GM19452 (cell line): ENCODE measurements at regions not wholly inside any gene's neighbourhood (a gene's known extent, or its start where the extent isn't known, plus 50 kb on each side); places are given as distances from the start of the nearest gene placed in this dataset.

Experiments used
- ATAC-seq: cut with Tn5 transposase; IDR thresholded peaks from one replicate; pipeline ENCODE4 v1.9.1; 2021; ENCODE audit not compliant: unreplicated experiment

- ATAC-seq: no peak
These were observed 104.7 kb upstream of the E2F8 start for GRCh38 chr11:19345519-19345847.

GRCh38 chr11:19344661-19345518 is 104.1 kb upstream of the E2F8 start:
- ATAC-seq: no peak

DNA sequence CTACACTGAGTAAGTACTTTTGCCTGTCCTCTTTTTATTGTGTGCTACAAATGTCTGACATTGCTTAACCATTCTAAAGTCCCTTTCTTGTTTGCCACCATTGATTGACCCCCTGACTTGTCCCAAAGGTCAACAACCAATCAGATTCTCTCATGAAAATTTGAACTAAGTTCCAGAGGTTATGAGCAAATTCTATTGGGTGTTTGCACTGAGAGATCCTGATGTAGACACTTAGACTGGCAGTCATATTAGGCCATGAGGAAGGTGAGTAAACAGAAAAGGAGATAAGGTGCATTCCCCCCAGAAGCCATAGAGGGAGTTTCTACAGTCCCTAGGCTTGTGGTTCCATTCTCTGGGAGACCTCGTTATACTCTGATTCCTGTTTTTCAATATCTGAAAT is 101.3 kb upstream of the E2F8 start:
- no peak for ATAC-seq

DNA sequence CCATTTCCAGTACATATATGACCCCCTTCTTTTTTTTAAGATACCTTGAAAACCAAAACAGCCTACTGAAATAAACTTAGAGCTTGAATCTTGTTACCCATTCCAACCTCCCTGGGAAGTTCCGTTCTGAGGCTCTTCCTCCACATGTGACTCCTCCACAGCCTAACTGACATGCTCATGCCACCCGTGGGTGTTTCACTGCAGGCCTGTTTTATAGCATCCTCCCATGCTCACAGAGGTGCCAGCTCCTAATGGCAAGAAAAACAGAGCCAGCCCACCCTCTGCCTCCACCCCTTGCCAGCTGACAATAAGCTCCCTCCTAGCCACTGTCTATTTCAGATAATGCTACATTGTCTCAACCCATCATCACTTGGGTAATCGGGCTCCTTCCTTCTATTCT is 97.6 kb upstream of the E2F8 start:
- no peak for ATAC-seq

GRCh38 chr11:19337779-19338178 is 97.0 kb upstream of the E2F8 start:
- no peak for ATAC-seq

GRCh38 chr11:19336331-19336730 is 95.6 kb upstream of the E2F8 start:
- ATAC-seq: no peak

- ATAC-seq: peak; percentile 78
These were observed 91.7 kb upstream of the E2F8 start for GRCh38 chr11:19332476-19332875.

- ATAC-seq: no peak
These were observed 89.7 kb upstream of the E2F8 start for GRCh38 chr11:19330416-19330815.

DNA sequence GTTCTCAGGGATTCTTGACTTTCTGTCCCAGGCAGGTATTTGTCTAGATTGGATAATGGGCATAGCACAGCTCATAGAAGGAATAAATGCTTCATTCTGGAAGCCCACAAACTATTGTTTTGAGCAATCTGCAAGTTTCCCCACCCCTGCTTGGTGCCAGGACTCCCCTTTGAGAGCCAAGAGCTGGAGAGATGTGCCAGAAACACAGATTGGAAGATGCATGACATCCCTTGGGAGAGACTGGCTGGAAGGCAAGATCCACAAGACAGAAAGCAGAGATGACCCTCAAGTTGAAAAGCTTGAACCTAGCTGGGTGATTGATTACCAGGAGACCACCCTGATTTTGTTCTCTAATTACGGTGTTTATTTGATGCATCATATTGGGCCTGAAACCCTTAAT is 89.2 kb upstream of the E2F8 start:
- ATAC-seq: no peak

DNA sequence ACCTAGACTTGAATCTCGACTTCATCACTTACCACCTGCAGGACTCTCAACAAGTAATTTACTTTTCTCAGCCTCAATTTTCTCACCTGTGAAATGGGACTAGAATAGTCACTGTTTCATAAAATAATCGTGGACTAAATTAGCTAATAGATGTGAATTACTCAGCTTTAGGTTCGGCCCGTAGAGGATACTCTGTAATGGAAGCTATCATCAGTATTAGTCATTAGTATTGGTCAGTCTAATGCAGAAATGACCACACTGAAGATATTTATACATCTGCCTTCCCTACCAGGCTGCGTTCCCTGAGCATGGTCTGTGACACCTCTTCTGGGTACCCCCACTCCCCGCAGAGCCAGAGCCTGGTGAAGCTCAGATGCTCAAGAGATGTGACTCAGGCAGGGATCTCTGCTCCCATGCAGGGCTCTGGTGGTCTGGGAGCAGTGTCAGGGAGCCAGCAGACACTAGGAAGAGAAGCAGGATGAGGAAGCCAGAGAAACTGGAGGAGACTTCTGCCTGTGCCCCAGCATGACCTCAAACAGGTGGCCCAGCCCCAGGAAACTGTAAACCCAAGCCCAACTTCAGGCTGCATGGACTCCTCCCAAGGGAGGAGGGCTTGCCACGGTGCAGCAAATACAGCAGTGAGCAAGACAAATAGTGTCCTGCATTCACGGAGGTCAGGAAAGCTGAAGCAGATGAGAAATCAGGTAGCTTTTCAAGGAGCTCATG is 88.0 kb upstream of the E2F8 start:
- no peak for ATAC-seq

DNA sequence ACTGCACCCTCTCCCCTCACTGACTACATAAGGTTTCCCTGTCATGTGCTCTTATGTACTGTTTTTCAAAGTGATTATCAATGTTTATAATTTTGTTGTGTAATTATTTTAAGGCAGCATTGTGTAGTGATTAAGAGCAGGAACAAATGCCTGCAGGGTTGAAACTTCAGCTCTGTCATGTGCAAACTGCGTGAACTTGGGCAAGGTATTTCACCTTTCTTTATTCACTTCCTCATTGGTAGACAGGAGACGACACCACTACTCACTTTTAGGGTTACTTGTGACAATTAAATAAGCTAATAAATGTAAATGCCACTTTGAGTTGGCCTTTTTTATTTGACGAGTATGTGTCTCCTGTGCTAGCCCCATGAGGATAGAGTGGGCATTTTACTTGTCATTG is 86.5 kb upstream of the E2F8 start:
- ATAC-seq: no peak

DNA sequence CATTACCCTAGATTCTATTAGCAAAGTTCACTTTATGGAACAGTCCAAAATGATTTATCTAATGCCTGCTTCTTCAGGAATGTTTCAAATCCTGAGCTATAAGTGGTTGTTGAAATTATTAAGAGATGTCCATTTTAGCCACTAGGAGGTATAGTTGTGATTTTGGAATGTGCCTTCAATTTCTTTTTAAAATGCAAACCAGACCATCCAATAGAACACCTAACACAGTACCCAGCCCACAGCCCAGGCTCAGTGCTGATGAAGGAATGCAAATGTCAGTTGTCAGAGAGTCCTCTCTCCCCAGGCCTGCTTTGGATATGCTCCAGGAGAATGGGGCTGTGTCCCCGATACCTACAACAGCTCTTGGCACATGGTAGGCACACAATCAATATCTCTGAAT is 85.8 kb upstream of the E2F8 start:
- ATAC-seq: no peak

- no peak for ATAC-seq
These were observed 82.8 kb upstream of the E2F8 start for GRCh38 chr11:19323502-19323901.

- ATAC-seq: no peak
These were observed 80.6 kb upstream of the E2F8 start for GRCh38 chr11:19321351-19321750.

GRCh38 chr11:19320827-19321226 is 80.1 kb upstream of the E2F8 start:
- ATAC-seq: no peak

DNA sequence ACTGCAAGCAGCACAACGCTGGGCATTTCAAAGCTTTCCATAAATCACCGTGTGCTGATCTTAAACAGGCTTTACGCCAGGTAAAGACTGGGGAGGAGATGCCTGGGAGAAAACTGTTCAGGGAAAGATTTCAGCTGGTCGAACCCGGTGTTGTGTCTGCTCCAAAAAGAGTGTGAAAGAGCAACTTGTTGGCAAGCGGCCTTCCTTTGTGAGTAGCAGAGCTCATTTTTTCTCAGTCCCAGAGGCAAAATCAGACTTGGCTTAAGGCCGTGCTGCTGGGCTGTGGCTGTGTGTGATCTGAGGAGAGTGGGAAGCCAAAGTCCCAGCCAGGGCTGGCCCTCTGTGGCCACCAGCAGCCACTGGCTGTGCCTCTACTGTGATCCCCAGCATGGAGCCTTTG is 75.7 kb upstream of the E2F8 start:
- no peak for ATAC-seq

GRCh38 chr11:19315511-19315910 is 74.8 kb upstream of the E2F8 start:
- no peak for ATAC-seq

DNA sequence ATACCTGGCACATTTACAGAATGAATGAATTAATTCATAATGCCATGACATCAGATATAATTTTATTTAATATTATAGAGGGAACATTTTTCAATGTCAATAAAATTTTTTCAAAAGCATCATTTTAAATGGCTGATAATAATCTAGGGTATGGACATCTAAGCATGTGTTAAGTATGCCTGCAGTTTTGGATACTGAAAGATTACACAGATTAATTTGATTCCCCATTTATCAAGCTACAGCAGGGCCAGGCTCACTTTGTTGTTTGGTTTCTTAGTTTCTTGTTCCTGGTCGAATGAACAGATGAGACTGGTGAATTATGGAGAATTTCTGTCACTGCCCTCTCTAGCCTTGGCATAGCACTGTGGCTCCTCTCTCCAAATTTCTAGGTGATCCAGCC is 72.4 kb upstream of the E2F8 start:
- ATAC-seq: no peak

DNA sequence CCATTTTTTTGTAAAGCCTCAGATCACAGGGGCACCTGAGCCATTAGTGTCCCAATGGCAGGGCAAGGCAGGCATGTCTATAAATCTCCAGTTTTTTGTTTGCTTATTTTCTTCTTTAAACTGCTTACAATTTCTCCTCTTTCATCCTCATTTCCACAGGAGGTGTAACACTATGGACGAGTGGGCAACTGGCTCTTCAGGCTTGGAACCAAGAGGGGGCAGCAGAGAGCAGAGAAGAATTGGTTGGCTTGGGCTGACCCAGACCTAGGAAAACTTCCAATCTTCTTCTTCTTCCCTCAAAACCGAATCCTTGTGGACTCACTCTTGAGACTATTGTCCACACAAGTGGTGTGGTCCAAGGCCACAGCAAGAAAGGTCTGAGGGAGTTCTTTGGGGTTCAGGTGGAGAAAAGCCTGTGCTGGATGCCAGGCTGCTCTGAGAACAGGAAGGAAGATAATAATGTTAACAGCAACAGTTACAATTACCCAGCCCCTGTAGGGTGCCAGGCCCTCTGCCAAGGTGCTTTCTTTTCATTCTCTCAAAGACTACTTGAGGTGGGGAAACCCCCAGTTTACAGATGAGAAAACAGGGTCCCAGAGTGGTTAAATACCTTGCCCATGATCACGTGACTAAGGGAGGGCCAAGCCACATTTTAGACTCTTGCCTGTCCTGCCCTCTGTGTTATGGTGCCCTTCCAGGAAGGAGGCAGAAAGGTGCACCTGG is 70.7 kb upstream of the E2F8 start:
- peak; percentile 63 for ATAC-seq

- ATAC-seq: no peak
These were observed 66.8 kb upstream of the E2F8 start for GRCh38 chr11:19307498-19307897.

DNA sequence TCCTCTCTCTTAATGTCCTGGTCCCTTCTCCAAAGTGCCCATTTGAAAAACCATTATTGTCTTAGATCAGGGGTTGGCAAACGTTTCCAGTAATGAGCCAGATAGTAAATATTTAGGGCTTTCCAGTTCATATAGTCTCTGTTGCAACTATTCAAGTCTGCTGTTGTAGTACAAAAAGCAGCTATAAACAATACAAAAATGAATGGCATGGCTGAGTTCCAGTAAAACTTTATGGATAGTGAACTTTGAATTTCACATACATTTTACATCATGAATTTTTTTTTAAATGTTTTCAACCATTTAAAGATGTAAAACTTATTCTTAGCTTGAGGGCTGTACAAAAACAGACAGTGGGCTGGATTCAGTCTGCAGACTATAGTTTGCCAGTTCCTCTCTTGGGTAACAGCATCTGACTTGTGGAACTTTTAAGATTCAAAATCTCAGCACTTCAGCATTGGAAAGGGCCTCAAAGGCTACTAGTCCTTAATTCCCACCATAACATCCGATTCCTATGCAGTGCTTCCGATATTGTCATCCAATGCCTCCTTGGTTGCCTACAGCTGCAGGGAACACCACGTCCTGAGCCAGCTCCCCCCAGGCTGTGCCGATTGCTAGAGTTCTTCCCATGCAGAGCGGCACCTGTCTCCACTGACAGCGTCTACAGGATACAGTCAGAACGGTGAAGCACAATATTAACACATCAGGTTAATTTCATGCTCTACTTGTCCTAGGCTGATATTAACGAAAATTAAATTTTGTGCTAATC is 65.6 kb upstream of the E2F8 start:
- ATAC-seq: no peak
